Psoas muscle (tissue), 7 donors: ENCODE measurements at regions not wholly inside any gene's neighbourhood (a gene's known extent, or its start where the extent isn't known, plus 50 kb on each side); places are given as distances from the start of the nearest gene placed in this dataset.
"Not testable (repeated sequence)": the region's sequence is repeated elsewhere in the genome, so short reads cannot be mapped to it uniquely, and the experiment has no call there.

Experiments
- ATAC-seq, 4 donors: fragments of 200-7000 bp; cut with Tn5 transposase; one replicate each; pipeline ENCODE4 v1.9.1; 2020; ENCODE audit warnings: moderate library complexity in 3 of 4, mild to moderate bottlenecking in 2 of 4
- DNase-seq, 2 donors: peaks; one replicate each; pipeline ENCODE4 v3.0.0-alpha.2; 2020
- H3K27ac ChIP-seq: fragments of 200-600 bp; one replicate; pipeline ENCODE4 v1.8.0; 2022
- H3K27me3 ChIP-seq, 3 donors: fragments of 200-600 bp in 1 of 3; one replicate each; pipeline versions ENCODE4 v1.6.1 to v1.8.0; 2013 to 2022; ENCODE audit warnings: low read length in 2 of 3, mild to moderate bottlenecking in 2 of 3, moderate library complexity in 1 of 3; ENCODE audit not compliant: insufficient read depth in 3 of 3
- H3K36me3 ChIP-seq, 2 donors: fragments of 200-600 bp in 1 of 2; one replicate each; pipeline versions ENCODE4 v1.6.1 to v1.8.0; 2013 to 2022; ENCODE audit warnings: low read depth in 1 of 2, mild to moderate bottlenecking in 1 of 2, moderate library complexity in 1 of 2; ENCODE audit not compliant: insufficient read depth in 1 of 2
- H3K4me1 ChIP-seq: fragments of 200-600 bp; one replicate; pipeline ENCODE4 v1.8.0; 2022
- H3K4me3 ChIP-seq: fragments of 200-600 bp; one replicate; pipeline ENCODE4 v1.8.0; 2022; ENCODE audit warnings: mild to moderate bottlenecking
- H3K9me3 ChIP-seq: fragments of 200-600 bp; one replicate; pipeline ENCODE4 v1.8.0; 2022
- WGBS, 3 donors: extraction: QIAGEN DNeasy Blood & Tissue Kit; methylation state at CpG; one replicate each; pipeline versions ENCODE4 v1.1.6 to v1.1.7; 2013; 5-methylcytosine and 5-hydroxymethylcytosine counted together
- intact Hi-C, 2 donors: fragments of 100-400 bp; cut with DNase I; formaldehyde crosslinking; loops; one replicate each; pipeline versions ENCODE4 v1.11.0 to v1.14.2; 2022
- donor health status: healthy with polysubstance abuse.
- donor health status: DM: no; HTN: no; CAD: no; lungs with moderate emphysema.
- donor health status: Bipolar disorder and iron deficiency.
- donor health status: healthy.
- donor health status: DM: yes; HTN: yes; CAD: no.
- donor health status: DM: no; HTN: no; CAD: no.
- donor health status: DM: yes; HTN: yes; CAD: no.

DNA sequence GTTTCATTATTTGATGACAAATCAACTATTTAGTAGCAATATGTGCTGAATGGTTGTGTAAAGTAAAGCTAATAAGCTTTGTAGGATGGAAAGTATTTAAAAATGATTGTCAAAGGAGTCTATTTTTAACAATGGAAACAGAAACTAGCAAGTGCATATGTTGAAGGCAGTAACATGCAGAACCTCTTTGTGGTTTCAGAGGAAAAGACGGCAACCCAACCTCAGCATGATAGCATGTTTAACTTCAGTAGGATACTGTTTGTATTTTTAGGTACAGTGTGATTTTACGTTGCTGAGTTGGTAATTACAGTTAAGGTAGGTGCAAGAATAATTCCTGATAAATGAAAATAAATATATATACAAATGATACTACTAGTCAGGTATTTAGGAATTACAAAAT is 545.4 kb downstream of the CDY1 start:
- H3K4me3 ChIP-seq, H3K36me3 ChIP-seq, ATAC-seq, H3K9me3 ChIP-seq, H3K4me1 ChIP-seq, DNase-seq, H3K27ac ChIP-seq, intact Hi-C loops, H3K27me3 ChIP-seq: not testable (repeated sequence)
- no CpG with 5 or more reads among the region's 2 CpGs for WGBS, 3 donors

DNA sequence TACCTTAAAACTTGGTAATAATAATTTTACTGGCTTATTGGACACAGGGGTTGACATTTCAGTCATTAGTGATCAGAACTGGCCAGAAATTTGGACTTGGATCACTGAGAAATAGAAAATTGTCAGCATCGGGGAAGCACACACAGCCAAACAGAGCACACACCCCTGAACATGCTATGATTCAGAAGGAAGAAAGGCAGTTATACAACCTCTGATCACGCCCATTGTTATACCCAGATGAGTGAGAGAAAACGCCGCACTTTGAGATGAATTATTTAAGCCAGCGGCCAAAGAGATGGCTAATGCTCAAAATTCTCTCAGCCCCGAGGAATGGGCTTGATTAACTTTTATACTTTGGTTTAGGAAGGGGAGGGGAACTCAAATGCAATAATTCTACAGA is 557.4 kb downstream of the CDY1 start:
- ATAC-seq = not testable (repeated sequence)

DNA sequence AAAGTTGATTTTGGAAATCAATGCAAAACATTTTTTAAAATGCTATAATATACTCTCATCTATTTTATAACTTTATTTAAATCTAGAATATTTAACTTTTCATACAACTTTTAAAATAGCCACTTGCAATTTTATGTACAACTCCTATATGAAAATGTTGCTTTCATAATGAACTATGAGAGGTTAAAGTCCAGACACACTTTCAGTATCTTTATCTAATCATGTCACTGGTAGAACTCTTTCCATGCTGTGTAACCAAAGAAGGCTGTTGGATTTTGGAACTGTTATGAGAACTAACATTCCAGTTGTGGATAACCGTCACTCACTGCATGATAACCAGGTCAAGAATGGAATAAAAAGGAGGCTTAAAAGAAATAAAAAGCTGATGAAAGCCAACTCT is 603.1 kb downstream of the CDY1 start:
- DNase-seq, H3K4me3 ChIP-seq, H3K27me3 ChIP-seq, intact Hi-C loops, ATAC-seq, H3K9me3 ChIP-seq, H3K27ac ChIP-seq, H3K4me1 ChIP-seq, H3K36me3 ChIP-seq: not testable (repeated sequence)
- no CpG with 5 or more reads among the region's 1 CpG for WGBS, 3 donors

More for the DNA sequence above, 557.4 kb downstream of the CDY1 start:
- H3K9me3 ChIP-seq, H3K27ac ChIP-seq, H3K4me3 ChIP-seq, intact Hi-C loops, H3K36me3 ChIP-seq, H3K27me3 ChIP-seq, DNase-seq, H3K4me1 ChIP-seq: not testable (repeated sequence)
- whole genome bisulfite sequencing, 3 donors = no CpG with 5 or more reads among the region's 6 CpGs

DNA sequence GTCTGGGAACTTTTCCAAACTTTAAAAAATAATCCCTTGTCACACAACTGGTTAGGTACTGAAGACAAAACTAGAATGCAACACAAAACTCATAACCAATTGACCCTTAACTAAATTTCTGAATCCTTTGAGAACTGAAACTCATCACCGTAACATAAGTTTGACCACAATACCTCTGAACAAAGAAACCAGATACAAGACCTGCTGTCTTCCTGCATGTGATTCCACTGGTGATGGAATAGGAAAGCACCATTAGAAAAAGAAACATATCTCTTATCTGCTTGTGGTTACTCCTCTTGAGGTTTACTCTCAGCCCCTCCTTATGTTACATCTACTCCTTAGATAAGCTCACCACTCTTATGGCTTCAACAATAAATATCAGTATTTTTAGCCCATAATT is 603.6 kb downstream of the CDY1 start:
- H3K4me1 ChIP-seq, intact Hi-C loops, H3K4me3 ChIP-seq, DNase-seq, H3K9me3 ChIP-seq, H3K36me3 ChIP-seq, H3K27me3 ChIP-seq, ATAC-seq, H3K27ac ChIP-seq: not testable (repeated sequence)
- no CpG with 5 or more reads among the region's 1 CpG for WGBS, 3 donors

DNA sequence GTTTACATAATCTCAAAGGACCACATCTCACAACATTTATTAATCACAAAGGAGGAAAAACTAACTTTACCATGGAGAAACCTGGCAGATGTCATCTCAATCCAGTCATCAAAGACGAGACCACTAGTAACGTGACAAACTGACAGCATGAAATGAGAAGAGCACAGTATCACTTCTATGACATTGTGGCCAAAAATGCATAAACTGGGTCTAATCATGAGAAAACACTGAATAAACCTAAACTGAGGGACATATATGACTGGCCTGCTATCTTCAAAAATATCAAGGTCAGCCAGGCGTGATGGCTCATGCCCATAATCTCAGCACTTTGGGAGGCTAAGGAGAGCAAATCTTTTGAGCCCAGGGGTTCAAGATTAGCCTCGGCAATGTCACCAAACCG is 619.0 kb downstream of the CDY1 start:
- H3K4me3 ChIP-seq, ATAC-seq, H3K27me3 ChIP-seq, intact Hi-C loops, H3K36me3 ChIP-seq, H3K9me3 ChIP-seq, H3K4me1 ChIP-seq, DNase-seq, H3K27ac ChIP-seq: not testable (repeated sequence)
- no CpG with 5 or more reads among the region's 5 CpGs for WGBS, 3 donors

DNA sequence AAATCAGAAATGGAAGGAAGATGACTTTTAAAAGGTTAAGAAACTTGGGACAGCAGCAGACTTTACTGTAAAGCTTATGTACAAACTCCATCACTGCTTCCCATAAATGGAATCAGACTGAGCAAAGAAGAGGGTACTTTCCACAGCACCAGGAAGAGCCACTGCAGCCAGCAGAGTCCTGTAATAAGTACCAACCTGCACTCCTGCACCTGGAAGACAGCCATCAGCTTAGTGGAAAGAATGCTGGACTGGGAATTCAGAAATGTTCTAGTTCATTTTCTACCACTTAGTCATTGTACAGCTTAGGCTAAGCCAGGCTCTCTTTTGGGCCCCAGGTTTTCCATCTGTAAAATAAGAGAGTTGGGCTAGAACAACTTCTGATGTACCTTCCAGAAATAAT is 632.3 kb downstream of the CDY1 start:
- DNase-seq, H3K9me3 ChIP-seq, H3K36me3 ChIP-seq, H3K27me3 ChIP-seq, ATAC-seq, intact Hi-C loops, H3K4me1 ChIP-seq, H3K4me3 ChIP-seq, H3K27ac ChIP-seq: not testable (repeated sequence)

DNA sequence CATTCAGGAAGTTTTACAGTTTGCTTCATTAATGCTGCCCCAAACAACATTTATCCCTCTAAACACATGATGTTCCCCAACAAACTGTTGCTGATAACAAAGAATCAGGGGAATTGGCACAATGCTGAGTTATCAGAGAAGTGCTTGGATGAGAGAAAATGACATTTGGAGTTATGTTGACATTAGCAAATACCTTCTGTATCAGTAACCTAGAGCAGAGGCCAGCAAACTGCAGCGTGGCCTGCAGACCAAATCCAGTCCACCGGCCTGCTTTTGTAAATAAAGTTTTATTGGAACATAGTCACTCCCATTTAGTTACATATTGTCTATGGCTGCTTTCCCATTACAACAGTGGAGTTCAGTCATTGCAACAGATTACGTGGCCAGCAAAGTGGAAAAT is 643.5 kb downstream of the CDY1 start:
- no CpG with 5 or more reads among the region's 3 CpGs for WGBS, 3 donors
- H3K27ac ChIP-seq, intact Hi-C loops, H3K4me3 ChIP-seq, H3K27me3 ChIP-seq, DNase-seq, H3K36me3 ChIP-seq, H3K9me3 ChIP-seq, ATAC-seq, H3K4me1 ChIP-seq: not testable (repeated sequence)

DNA sequence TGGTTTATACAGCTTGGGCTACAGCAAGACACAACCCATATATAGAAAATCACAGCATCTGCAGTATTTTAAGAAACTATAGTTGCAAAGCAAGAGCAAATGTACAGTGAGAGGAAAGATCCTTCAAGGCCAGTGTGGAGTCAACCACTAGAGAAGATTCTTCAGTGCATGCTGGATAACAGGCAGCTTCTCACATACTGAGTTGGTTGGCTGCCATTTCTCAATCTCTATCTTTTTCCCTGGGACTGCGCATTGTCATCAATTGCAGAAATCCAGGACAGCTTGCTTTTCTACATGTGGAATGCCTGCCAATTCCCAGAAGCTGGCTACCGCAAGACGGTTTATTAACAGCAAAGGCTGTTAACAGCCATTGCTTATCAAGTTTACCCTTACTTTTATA is 646.5 kb downstream of the CDY1 start:
- no CpG with 5 or more reads among the region's 3 CpGs for WGBS, 3 donors
- H3K9me3 ChIP-seq, H3K4me3 ChIP-seq, H3K27ac ChIP-seq, H3K36me3 ChIP-seq, ATAC-seq, H3K4me1 ChIP-seq, intact Hi-C loops, H3K27me3 ChIP-seq, DNase-seq: not testable (repeated sequence)

DNA sequence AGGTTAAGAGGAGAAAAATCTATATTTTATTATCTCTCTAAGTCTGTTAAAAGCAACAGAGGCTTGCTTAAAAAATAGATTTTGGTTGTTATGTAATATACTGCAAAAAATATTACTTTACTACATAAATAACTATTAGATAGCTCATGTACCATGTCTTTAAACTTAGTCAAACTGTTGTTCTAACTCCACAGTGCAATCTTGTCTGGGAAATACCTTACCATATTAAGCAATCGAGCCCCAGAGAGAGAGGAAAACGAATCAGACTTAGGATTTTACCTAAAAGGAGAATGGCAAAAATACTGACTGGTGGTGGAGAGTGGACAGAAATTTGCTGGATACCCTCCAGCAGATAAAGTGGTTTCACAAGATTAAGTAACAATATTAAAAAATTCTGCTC is 647.0 kb downstream of the CDY1 start:
- H3K27me3 ChIP-seq, H3K9me3 ChIP-seq, H3K27ac ChIP-seq, DNase-seq, H3K4me3 ChIP-seq, H3K4me1 ChIP-seq, intact Hi-C loops, H3K36me3 ChIP-seq, ATAC-seq: not testable (repeated sequence)
- whole genome bisulfite sequencing, 3 donors = no CpG with 5 or more reads among the region's 2 CpGs

DNA sequence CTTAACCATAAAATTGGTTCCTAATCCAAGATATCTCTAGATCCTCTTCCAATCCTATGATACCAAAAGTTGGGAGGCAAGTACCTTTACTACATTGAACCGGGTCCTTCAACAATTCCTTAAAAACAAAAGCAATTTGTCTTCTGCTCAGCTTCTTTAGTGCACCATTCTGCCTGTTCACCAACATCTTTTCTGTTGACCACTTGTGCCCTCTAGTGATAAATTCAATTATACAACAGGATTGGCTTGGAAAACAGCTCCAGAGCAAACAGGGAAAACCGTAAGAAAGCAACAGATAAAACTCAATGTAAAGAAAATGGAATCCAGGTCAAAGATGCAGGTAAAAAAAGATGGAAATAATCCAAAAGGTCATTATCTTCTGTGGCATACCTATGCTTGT is 651.2 kb downstream of the CDY1 start:
- H3K36me3 ChIP-seq, H3K4me3 ChIP-seq, DNase-seq, intact Hi-C loops, H3K9me3 ChIP-seq, H3K27me3 ChIP-seq, H3K27ac ChIP-seq, H3K4me1 ChIP-seq, ATAC-seq: not testable (repeated sequence)
- no CpG with 5 or more reads among the region's 2 CpGs for WGBS, 3 donors

DNA sequence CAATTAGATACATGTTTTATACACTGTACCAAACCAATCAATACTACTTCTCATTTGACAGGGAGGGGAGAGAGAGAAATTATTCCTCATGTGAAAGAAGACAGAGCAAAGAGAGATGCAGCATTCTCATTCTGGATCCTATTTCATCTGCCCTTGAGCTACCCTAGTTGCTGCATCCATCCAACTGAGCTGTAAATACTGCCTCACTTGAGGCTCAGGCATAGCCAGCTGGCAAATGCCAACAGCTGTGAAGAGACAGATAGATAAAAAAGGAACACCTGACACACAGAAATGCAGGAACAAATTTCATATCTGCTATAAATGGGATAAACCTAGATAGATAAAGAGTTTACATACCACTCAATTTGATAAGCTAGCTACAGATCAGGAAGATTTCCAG is 684.1 kb downstream of the CDY1 start:
- H3K27me3 ChIP-seq, ATAC-seq, intact Hi-C loops, H3K27ac ChIP-seq, H3K36me3 ChIP-seq, H3K4me1 ChIP-seq, H3K9me3 ChIP-seq, H3K4me3 ChIP-seq, DNase-seq: not testable (repeated sequence)

DNA sequence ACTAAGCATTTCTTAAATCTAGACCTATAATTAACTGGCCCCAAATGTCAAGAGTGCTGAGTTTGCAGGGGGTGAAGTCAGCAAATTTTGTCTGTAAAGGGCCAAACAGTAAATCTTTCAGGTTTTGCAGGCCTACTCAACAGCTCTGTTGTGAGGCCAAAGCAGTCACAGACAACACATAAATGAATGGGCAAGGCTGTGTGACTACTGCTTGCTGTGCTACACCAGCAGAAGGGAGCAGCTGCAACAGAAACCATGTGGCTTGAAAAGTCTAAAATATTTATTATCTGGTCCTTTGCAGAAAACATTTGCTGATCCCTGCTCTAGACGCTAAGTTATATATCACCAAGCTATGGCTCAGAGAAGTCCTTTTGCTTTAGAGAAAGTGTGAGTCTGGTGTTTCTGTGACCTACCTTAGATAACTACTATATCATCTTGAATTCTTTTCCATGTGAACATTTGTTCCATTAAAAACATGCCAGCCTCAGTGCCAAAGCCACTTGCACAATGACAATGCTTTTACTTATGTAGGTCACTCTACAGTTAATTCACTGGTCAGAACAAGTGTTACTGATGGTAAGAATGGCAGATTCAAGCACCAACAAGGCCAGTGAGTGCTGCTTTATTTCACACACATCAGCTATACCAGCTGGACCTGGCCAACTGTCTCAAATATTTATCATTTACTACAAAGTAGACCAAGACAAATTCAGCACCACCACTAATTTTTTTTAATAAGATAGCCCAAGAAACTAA is 684.9 kb downstream of the CDY1 start:
- ATAC-seq = not testable (repeated sequence)

More for the DNA sequence above, 684.9 kb downstream of the CDY1 start:
- H3K9me3 ChIP-seq, H3K4me3 ChIP-seq, H3K27ac ChIP-seq, H3K4me1 ChIP-seq, DNase-seq, H3K36me3 ChIP-seq, H3K27me3 ChIP-seq, intact Hi-C loops: not testable (repeated sequence)
- WGBS, 3 donors = no CpG with 5 or more reads among the region's 1 CpG
